ENCODE measurements at regions not wholly inside any gene's neighbourhood (a gene's known extent, or its start where the extent isn't known, plus 50 kb on each side); places are given as distances from the start of the nearest gene placed in this dataset.

DNA sequence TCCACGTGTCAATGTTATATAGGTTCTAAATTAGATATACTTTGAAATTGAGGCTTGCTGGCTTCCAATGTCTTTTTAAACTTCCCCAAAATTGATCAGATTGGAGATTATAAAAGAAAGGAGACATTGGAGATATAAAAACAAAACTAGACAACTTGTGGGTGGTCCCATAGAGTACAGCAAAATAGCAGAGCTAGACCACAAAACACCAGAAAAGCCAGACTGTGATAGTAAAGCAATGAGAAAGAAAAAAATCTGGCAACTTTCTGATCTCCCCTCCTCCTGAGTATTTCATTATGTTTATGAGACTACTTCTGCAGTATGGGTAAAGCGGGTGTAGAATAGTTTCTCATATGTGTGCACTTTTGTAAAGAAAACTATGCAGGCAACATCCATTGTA is 713.8 kb upstream of the MEF2C start:
- no peak for DNase-seq (ENCODE audit: low spot score)
- no peaks in the 10 kb centered on the region for H4K20me1 ChIP-seq (ENCODE audit: insufficient read depth, low read length)
- ChIA-PET POLR2A (no interaction called here), CTCF (ENCODE audit: unreplicated experiment) (no interaction called here)
- no peak overlapping the region for H3K4me2 ChIP-seq (ENCODE audit: low read length)
- H2AFZ ChIP-seq (ENCODE audit: low read length) = no peak overlapping the region
- intact Hi-C loops (cut with micrococcal nuclease; ENCODE audit: unreplicated experiment) = no loop called here
- H3K36me3 ChIP-seq (ENCODE audit: insufficient read depth, low read length) = no peaks in the 10 kb centered on the region
- H3K79me2 ChIP-seq (ENCODE audit: insufficient read depth, low read depth, low read length) = no peaks in the 10 kb centered on the region
- H3K9me2 ChIP-seq (ENCODE audit: insufficient read depth, low read length) = no peaks in the 10 kb centered on the region
- H3K4me3 ChIP-seq (ENCODE audit: low read depth, low read length, poor library complexity, severe bottlenecking) = no peak overlapping the region
- no peak overlapping the region for H3K27ac ChIP-seq (ENCODE audit: low read depth, low read length, poor library complexity, severe bottlenecking)
- no peaks in the 10 kb centered on the region for H3K9me3 ChIP-seq (ENCODE audit: low read length)
- no TSS peak for BruUV-seq (replicated peaks)
- no peaks in the 10 kb centered on the region for H3K4me1 ChIP-seq (ENCODE audit: insufficient read depth, low read length, poor library complexity, severe bottlenecking)
- no peak for TF ChIP-seq EZH2phosphoT487 (IDR thresholded peaks at IDR 0.05; ENCODE audit: borderline replicate concordance, low read depth, low read length)
- TF ChIP-seq, protein P1, sequence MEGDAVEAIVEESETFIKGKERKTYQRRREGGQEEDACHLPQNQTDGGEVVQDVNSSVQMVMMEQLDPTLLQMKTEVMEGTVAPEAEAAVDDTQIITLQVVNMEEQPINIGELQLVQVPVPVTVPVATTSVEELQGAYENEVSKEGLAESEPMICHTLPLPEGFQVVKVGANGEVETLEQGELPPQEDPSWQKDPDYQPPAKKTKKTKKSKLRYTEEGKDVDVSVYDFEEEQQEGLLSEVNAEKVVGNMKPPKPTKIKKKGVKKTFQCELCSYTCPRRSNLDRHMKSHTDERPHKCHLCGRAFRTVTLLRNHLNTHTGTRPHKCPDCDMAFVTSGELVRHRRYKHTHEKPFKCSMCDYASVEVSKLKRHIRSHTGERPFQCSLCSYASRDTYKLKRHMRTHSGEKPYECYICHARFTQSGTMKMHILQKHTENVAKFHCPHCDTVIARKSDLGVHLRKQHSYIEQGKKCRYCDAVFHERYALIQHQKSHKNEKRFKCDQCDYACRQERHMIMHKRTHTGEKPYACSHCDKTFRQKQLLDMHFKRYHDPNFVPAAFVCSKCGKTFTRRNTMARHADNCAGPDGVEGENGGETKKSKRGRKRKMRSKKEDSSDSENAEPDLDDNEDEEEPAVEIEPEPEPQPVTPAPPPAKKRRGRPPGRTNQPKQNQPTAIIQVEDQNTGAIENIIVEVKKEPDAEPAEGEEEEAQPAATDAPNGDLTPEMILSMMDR (conservative IDR thresholded peaks at IDR 0.05; ENCODE audit: low read length) = no peak

DNA sequence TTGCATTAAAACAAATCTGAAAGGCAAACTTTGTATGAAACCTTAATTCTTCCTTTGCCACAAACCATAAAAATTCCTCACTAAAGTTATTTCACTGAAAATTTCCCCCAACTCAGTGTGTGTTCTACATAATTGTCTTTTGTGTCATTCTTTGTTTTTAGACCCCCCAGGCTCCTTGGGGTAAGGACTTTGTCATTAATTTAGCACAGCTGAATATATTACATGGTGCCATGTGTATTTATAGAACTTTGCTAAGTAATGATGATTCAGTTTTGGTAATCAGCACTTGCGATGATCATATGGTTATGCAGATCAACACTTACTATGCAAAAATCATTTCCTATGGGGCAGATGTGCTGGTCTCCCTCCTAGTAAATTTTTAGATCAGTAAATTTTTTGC is 712.1 kb upstream of the MEF2C start:
- BruUV-seq (replicated peaks) = no TSS peak

DNA sequence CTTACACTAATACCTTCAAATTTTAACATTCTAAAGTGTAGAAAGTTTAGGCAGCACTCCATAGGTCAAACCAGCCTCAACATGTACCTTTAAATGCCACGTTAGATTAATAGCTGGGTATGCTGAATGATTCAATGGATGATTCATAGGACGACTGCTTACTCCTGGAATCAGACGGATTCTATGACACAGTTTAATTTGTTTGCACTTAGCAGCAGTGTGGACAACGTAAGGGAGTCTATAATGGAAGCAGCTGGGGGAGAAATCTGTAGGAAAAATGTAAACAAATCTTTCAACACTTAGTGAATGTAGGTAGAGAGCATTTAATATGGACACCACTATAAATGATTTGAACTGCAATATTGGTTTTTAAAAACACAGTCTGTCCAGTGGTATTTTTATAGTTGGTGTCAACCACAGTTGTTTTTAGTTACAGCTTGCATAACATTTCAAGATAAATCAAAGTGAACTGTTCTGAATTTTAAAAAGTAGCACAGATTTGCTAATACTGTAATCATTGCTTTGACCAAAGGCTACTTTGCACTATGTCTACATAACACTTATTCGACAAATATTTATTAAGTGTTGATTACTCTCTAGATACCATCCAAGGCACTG is 701.5 kb upstream of the MEF2C start:
- BruUV-seq (replicated peaks) = no TSS peak

More for the DNA sequence above, 712.1 kb upstream of the MEF2C start:
- POLR2A ChIA-PET = no interaction called here
- H3K4me1 ChIP-seq (ENCODE audit: insufficient read depth, low read length, poor library complexity, severe bottlenecking) = no peaks in the 10 kb centered on the region
- intact Hi-C loops (cut with micrococcal nuclease; ENCODE audit: unreplicated experiment) = no loop called here
- no peak overlapping the region for H3K4me2 ChIP-seq (ENCODE audit: low read length)
- no peaks in the 10 kb centered on the region for H3K9me2 ChIP-seq (ENCODE audit: insufficient read depth, low read length)
- no peak overlapping the region for H2AFZ ChIP-seq (ENCODE audit: low read length)
- no peaks in the 10 kb centered on the region for H3K36me3 ChIP-seq (ENCODE audit: insufficient read depth, low read length)
- DNase-seq (ENCODE audit: low spot score) = no peak
- no peaks in the 10 kb centered on the region for H3K79me2 ChIP-seq (ENCODE audit: insufficient read depth, low read depth, low read length)
- H3K9me3 ChIP-seq (ENCODE audit: low read length) = no peaks in the 10 kb centered on the region
- CTCF ChIA-PET (ENCODE audit: unreplicated experiment) = no interaction called here
- H3K4me3 ChIP-seq (ENCODE audit: low read depth, low read length, poor library complexity, severe bottlenecking) = no peak overlapping the region
- H4K20me1 ChIP-seq (ENCODE audit: insufficient read depth, low read length) = no peaks in the 10 kb centered on the region
- H3K27ac ChIP-seq (ENCODE audit: low read depth, low read length, poor library complexity, severe bottlenecking) = no peak overlapping the region
- TF ChIP-seq EZH2phosphoT487 (IDR thresholded peaks at IDR 0.05; ENCODE audit: borderline replicate concordance, low read depth, low read length) = no peak
- TF ChIP-seq, protein P1 (conservative IDR thresholded peaks at IDR 0.05; ENCODE audit: low read length) = no peak

More for the DNA sequence above, 701.5 kb upstream of the MEF2C start:
- DNase-seq (ENCODE audit: low spot score) = no peak
- TF ChIP-seq EZH2phosphoT487 (IDR thresholded peaks at IDR 0.05; ENCODE audit: borderline replicate concordance, low read depth, low read length) = no peak
- TF ChIP-seq, protein P1 (conservative IDR thresholded peaks at IDR 0.05; ENCODE audit: low read length) = no peak
- H2AFZ ChIP-seq (ENCODE audit: low read length) = no peak overlapping the region
- H3K36me3 ChIP-seq (ENCODE audit: insufficient read depth, low read length) = no peaks in the 10 kb centered on the region
- ChIA-PET POLR2A (interaction anchor here (0.6 to 0.8 kb wide), 3 partner anchors 65 to 685 kb away, joined by 3 read pairs; no protein-coding TSS in a partner anchor), CTCF (ENCODE audit: unreplicated experiment) (no interaction called here)
- no peaks in the 10 kb centered on the region for H3K79me2 ChIP-seq (ENCODE audit: insufficient read depth, low read depth, low read length)
- no peak overlapping the region for H3K4me2 ChIP-seq (ENCODE audit: low read length)
- no peaks in the 10 kb centered on the region for H3K9me3 ChIP-seq (ENCODE audit: low read length)
- no peaks in the 10 kb centered on the region for H3K9me2 ChIP-seq (ENCODE audit: insufficient read depth, low read length)
- intact Hi-C loops (cut with micrococcal nuclease; ENCODE audit: unreplicated experiment) = no loop called here
- H3K27ac ChIP-seq (ENCODE audit: low read depth, low read length, poor library complexity, severe bottlenecking) = no peak overlapping the region
- no peak overlapping the region for H3K4me3 ChIP-seq (ENCODE audit: low read depth, low read length, poor library complexity, severe bottlenecking)
- H4K20me1 ChIP-seq (ENCODE audit: insufficient read depth, low read length) = no peaks in the 10 kb centered on the region
- H3K4me1 ChIP-seq (ENCODE audit: insufficient read depth, low read length, poor library complexity, severe bottlenecking) = no peaks in the 10 kb centered on the region

All from OCI-LY7 (cell line).